Hepatocyte (in vitro differentiated cells): ENCODE measurements at regions not wholly inside any gene's neighbourhood (a gene's known extent, or its start where the extent isn't known, plus 50 kb on each side); places are given as distances from the start of the nearest gene placed in this dataset.

Experiments
- DNase-seq: peaks from one replicate; pipeline ENCODE4 v3.0.0-alpha.2; 2016; ENCODE audit warnings: low spot score
- H2AFZ ChIP-seq: fragments of 200-600 bp; sonication (generic); 2 replicates; pipeline ENCODE4 v1.6.0; 2016; ENCODE audit warnings: antibody characterized with exemption, mild to moderate bottlenecking
- H3K27ac ChIP-seq: fragments of 200-600 bp; sonication (generic); 2 replicates; pipeline ENCODE4 v1.5.1; 2016; ENCODE audit warnings: mild to moderate bottlenecking
- H3K27me3 ChIP-seq: fragments of 200-600 bp; sonication (generic); 2 replicates; pipeline ENCODE4 v1.6.1; 2016
- H3K36me3 ChIP-seq: fragments of 200-600 bp; sonication (generic); replicated peaks from 2 replicates; pipeline ENCODE4 v1.5.1; 2016; ENCODE audit warnings: low read depth; ENCODE audit not compliant: insufficient read depth
- H3K4me1 ChIP-seq: fragments of 200-600 bp; sonication (generic); 2 replicates; pipeline ENCODE4 v1.5.1; 2016; ENCODE audit warnings: mild to moderate bottlenecking, moderate library complexity; ENCODE audit not compliant: insufficient read depth
- H3K4me2 ChIP-seq: fragments of 200-600 bp; sonication (generic); 2 replicates; pipeline ENCODE4 v1.6.0; 2016
- H3K4me3 ChIP-seq: fragments of 200-600 bp; sonication (generic); 2 replicates; pipeline ENCODE4 v1.5.1; 2016; ENCODE audit warnings: mild to moderate bottlenecking
- H3K79me2 ChIP-seq: fragments of 200-600 bp; sonication (generic); 2 replicates; pipeline ENCODE4 v1.6.0; 2017; ENCODE audit warnings: mild to moderate bottlenecking
- H3K9me2 ChIP-seq: fragments of 200-600 bp; sonication (generic); replicated peaks from 2 replicates; pipeline ENCODE4 v1.6.0; 2017; ENCODE audit warnings: mild to moderate bottlenecking; ENCODE audit not compliant: insufficient read depth
- H3K9me3 ChIP-seq: fragments of 200-600 bp; sonication (generic); 2 replicates; pipeline ENCODE4 v1.5.1; 2016; ENCODE audit warnings: low read depth, mild to moderate bottlenecking
- H4K20me1 ChIP-seq: fragments of 200-600 bp; sonication (generic); 2 replicates; pipeline ENCODE4 v1.6.0; 2016; ENCODE audit warnings: mild to moderate bottlenecking; ENCODE audit not compliant: insufficient read depth, poor library complexity, severe bottlenecking
- CTCF ChIP-seq: fragments of 200-600 bp; sonication (generic); IDR thresholded peaks from 2 replicates; pipeline ENCODE4 v1.5.1; 2016; ENCODE audit warnings: antibody characterized with exemption, mild to moderate bottlenecking; ENCODE audit not compliant: poor library complexity
- EZH2 ChIP-seq: fragments of 200-600 bp; sonication (generic); IDR thresholded peaks from 2 replicates; pipeline ENCODE4 v1.6.1; 2016; ENCODE audit warnings: antibody characterized with exemption, mild to moderate bottlenecking, borderline replicate concordance
- EZH2phosphoT487 ChIP-seq: fragments of 200-600 bp; sonication (generic); IDR thresholded peaks from one replicate; pipeline ENCODE4 v1.6.1; 2018; ENCODE audit warnings: antibody characterized with exemption, mild to moderate bottlenecking, low read depth, moderate library complexity; ENCODE audit not compliant: unreplicated experiment, severe bottlenecking
- WGBS: methylation state at CpG from one replicate; pipeline ENCODE4 v1.1.6; 2016; ENCODE audit warnings: low lambda C conversion rate; ENCODE audit errors: missing lambda C conversion rate; 5-methylcytosine and 5-hydroxymethylcytosine counted together

DNA sequence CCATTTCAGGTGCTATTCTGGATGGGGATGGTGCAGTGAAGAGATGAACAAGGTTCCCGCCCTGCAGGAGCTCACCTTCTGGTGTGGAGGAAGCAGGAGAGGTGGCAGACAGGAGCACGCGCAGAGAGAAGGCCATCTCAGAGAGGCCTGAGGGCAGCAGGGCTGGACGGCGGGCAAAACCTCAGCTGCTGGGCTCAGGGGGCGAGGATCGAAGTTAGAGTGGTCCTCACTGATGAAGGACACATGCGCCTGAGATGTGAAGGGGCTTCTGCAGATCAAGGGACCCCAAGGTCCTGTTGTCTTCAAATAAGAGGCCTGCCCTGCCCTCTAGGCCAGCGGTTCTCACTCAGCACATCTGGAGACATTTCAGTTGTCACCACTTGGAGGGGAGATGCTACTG, 198.4 kb upstream of the PMEPA1 start:
- Histone ChIP-seq H3K4me2 (no peak overlapping the region), H3K36me3 (no peaks in the 10 kb centered on the region), H3K9me2 (no peaks in the 10 kb centered on the region), H3K4me1 (no peaks in the 10 kb centered on the region), H3K27me3 (no peaks in the 10 kb centered on the region), H3K4me3 (no peak overlapping the region), H3K9me3 (no peaks in the 10 kb centered on the region), H2AFZ (no peak overlapping the region), H3K27ac (no peak overlapping the region), H3K79me2 (no peaks in the 10 kb centered on the region), H4K20me1 (no peaks in the 10 kb centered on the region)
- DNase-seq, result no peak
- 90% methylated on average over 9 of the region's 9 CpGs for WGBS
- TF ChIP-seq EZH2phosphoT487, result no peak

DNA sequence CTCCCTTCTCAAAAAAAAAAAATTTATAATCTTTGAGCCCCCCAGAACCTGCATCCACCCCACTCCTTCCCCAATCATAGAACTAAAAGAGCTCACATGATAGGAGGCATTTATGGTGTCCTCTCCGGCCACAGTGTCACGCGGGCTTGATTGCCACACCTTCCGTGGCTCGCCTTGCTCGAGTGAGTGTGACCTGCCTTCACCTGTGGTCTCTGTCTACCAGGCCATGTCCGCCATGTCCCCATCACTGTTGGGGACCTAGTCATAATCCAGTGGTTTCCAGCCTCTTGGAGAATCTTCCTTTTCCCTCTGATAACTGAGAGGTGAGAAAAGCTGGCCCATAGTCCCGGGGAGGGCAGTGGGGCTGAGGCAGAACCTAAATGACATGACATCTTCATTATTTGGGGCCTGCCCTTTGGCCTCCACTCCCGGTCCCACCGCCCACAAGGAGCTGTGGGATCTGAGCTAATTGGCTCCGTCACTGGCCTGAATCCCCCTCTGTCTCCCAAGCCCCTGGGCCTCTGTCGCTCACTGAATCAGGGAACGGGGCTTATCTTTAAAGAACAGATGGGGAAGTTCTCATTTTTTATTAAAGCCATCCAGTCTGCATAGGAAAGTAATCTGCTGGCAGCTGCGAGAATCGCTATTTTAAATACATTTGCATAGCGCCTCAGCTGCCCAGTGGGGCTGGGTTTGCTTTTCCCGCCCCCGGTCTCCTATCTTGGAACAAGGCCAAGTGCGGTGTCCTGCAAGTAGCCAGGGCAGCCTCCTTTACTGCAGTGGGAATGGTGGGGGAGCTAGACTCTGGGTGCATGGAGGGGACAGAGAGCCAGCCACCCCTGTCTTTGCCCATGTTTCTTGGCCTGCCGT, 197.6 kb upstream of the PMEPA1 start:
- no peak overlapping the region for H3K27ac ChIP-seq
- TF ChIP-seq EZH2phosphoT487, result no peak
- no peak for TF ChIP-seq EZH2
- no peak for TF ChIP-seq CTCF
- H3K79me2 ChIP-seq, result no peaks in the 10 kb centered on the region
- H3K4me2 ChIP-seq, result no peak overlapping the region
- H3K4me1 ChIP-seq, result no peaks in the 10 kb centered on the region
- 80% methylated on average over 20 of the region's 20 CpGs for WGBS
- H3K9me3 ChIP-seq, result no peaks in the 10 kb centered on the region
- H3K9me2 ChIP-seq, result no peaks in the 10 kb centered on the region
- no peaks in the 10 kb centered on the region for H4K20me1 ChIP-seq
- H3K4me3 ChIP-seq, result no peak overlapping the region
- H3K27me3 ChIP-seq, result no peaks in the 10 kb centered on the region
- no peaks in the 10 kb centered on the region for H3K36me3 ChIP-seq
- H2AFZ ChIP-seq, result no peak overlapping the region
- DNase-seq, result no peak

- no peak overlapping the region for H3K27ac ChIP-seq
- H3K9me3 ChIP-seq, result no peaks in the 10 kb centered on the region
- H3K4me2 ChIP-seq, result no peak overlapping the region
- no peak overlapping the region for H2AFZ ChIP-seq
- H3K9me2 ChIP-seq, result no peaks in the 10 kb centered on the region
- no peak overlapping the region for H3K4me3 ChIP-seq
- 76% methylated on average over 5 of the region's 5 CpGs for WGBS
- H4K20me1 ChIP-seq, result no peaks in the 10 kb centered on the region
- H3K79me2 ChIP-seq, result no peaks in the 10 kb centered on the region
- no peaks in the 10 kb centered on the region for H3K4me1 ChIP-seq
- no peak for DNase-seq
- peaks cover 5% of the 10 kb centered on the region for H3K27me3 ChIP-seq
- TF ChIP-seq EZH2 (no peak), EZH2phosphoT487 (no peak), CTCF (no peak)
- no peaks in the 10 kb centered on the region for H3K36me3 ChIP-seq
These were observed 195.6 kb upstream of the PMEPA1 start for GRCh38 chr20:57905448-57905847.

DNA sequence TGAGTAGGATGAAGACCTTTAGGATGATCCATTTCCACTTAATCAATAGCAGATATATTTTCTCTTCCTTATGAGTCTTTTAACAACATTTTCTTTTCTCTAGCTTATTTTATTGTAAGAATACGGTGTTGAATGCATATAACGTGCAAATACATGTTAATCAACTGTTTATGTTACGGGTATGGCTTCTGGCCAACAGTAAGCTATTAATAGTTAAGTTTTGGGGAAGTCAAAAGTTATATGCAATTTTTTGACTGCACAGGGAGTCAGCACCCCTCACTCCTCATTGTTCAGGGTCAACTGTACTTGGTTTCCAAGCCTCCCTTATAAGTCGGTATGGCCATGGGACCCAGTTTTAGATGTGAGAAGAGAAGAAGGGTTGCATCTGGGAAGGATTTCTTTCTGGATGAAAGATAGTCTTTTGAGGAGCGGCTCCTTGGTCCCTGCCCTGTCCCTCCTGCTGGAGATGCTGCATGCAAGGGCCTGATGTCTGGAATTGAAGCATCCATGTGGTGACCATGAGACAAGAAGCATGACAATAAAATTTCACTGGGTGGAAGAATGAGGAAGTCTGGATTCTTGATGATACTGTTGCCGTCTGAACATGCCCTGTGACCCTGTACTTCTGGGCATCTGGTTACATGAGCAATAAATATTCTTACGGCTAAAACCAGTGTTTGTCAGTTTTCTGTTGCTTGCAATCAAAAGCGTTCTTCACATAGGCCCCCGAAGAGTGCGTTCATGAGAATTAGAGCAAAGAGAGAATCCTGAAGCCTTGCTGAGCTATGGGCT, 194.7 kb upstream of the PMEPA1 start:
- H3K4me2 ChIP-seq, result no peak overlapping the region
- H2AFZ ChIP-seq, result no peak overlapping the region
- no peaks in the 10 kb centered on the region for H3K4me1 ChIP-seq
- H3K36me3 ChIP-seq, result no peaks in the 10 kb centered on the region
- H3K27ac ChIP-seq, result no peak overlapping the region
- no peaks in the 10 kb centered on the region for H3K9me3 ChIP-seq
- DNase-seq, result no peak
- TF ChIP-seq CTCF (no peak), EZH2phosphoT487 (no peak), EZH2 (no peak)
- no peaks in the 10 kb centered on the region for H4K20me1 ChIP-seq
- WGBS, result 80% methylated on average over 10 of the region's 10 CpGs
- no peaks in the 10 kb centered on the region for H3K79me2 ChIP-seq
- H3K4me3 ChIP-seq, result no peak overlapping the region
- peaks cover 5% of the 10 kb centered on the region for H3K27me3 ChIP-seq
- H3K9me2 ChIP-seq, result no peaks in the 10 kb centered on the region
